ENCODE measurements at regions not wholly inside any gene's neighbourhood (a gene's known extent, or its start where the extent isn't known, plus 50 kb on each side); places are given as distances from the start of the nearest gene placed in this dataset.

GRCh38 chr2:83862600-83862999, 596.5 kb downstream of the SUCLG1 start:
- Histone ChIP-seq H3K27ac (no peak overlapping the region), H3K4me3 (no peak overlapping the region)
- no peak for TF ChIP-seq CTCF (IDR thresholded peaks at IDR 0.05)
- DNase-seq (ENCODE audit: low spot score), result no peak

GRCh38 chr2:83860320-83860719, 598.8 kb downstream of the SUCLG1 start:
- no peak for TF ChIP-seq CTCF (IDR thresholded peaks at IDR 0.05)
- Histone ChIP-seq H3K4me3 (no peak overlapping the region), H3K27ac (no peak overlapping the region)
- DNase-seq (ENCODE audit: low spot score), result no peak

GRCh38 chr2:83859553-83859952, 599.5 kb downstream of the SUCLG1 start:
- DNase-seq (ENCODE audit: low spot score), result no peak
- no peak for TF ChIP-seq CTCF (IDR thresholded peaks at IDR 0.05)
- no peak overlapping the region for H3K27ac ChIP-seq
- no peak overlapping the region for H3K4me3 ChIP-seq

GRCh38 chr2:83851066-83851465, 608.0 kb downstream of the SUCLG1 start:
- TF ChIP-seq CTCF (IDR thresholded peaks at IDR 0.05), result no peak
- Histone ChIP-seq H3K27ac (no peak overlapping the region), H3K4me3 (no peak overlapping the region)
- DNase-seq (ENCODE audit: low spot score), result no peak

- Histone ChIP-seq H3K4me3 (no peak overlapping the region), H3K27ac (no peak overlapping the region)
- TF ChIP-seq CTCF (IDR thresholded peaks at IDR 0.05), result no peak
- DNase-seq (ENCODE audit: low spot score), result no peak
Observed at GRCh38 chr2:83850071-83850725, 608.9 kb downstream of the SUCLG1 start.

GRCh38 chr2:83844490-83844889, 614.6 kb downstream of the SUCLG1 start:
- Histone ChIP-seq H3K27ac (no peak overlapping the region), H3K4me3 (no peak overlapping the region)
- no peak for DNase-seq (ENCODE audit: low spot score)
- no peak for TF ChIP-seq CTCF (IDR thresholded peaks at IDR 0.05)

- Histone ChIP-seq H3K4me3 (no peak overlapping the region), H3K27ac (no peak overlapping the region)
- TF ChIP-seq CTCF (IDR thresholded peaks at IDR 0.05), result no peak
- DNase-seq (ENCODE audit: low spot score), result no peak
Observed at GRCh38 chr2:83842421-83842820, 616.7 kb downstream of the SUCLG1 start.

Data from coronary artery (tissue), 2 donors.